MM.1S (cell line): ENCODE measurements at regions not wholly inside any gene's neighbourhood (a gene's known extent, or its start where the extent isn't known, plus 50 kb on each side); places are given as distances from the start of the nearest gene placed in this dataset.

Source experiments
- CTCF ChIP-seq: fragments of 300-600 bp; sonication (generic); IDR thresholded peaks from 2 replicates; pipeline ENCODE4 v1.5.1; 2016; ENCODE audit warnings: antibody characterized with exemption, low read length, mixed read lengths
- EZH2 ChIP-seq: fragments of 300-600 bp; sonication (generic); optimal IDR thresholded peaks from 2 replicates; pipeline ENCODE3; 2017; ENCODE audit warnings: low read depth, mild to moderate bottlenecking, antibody characterized with exemption, low read length, mixed read lengths

- TF ChIP-seq CTCF = no peak
- no peak for TF ChIP-seq EZH2
Measured at GRCh38 chr2:163343316-163343715, 392.5 kb downstream of the FIGN start.
